Upper lobe of left lung (tissue), 4 donors: ENCODE measurements at regions not wholly inside any gene's neighbourhood (a gene's known extent, or its start where the extent isn't known, plus 50 kb on each side); places are given as distances from the start of the nearest gene placed in this dataset.

Experiments used
- CTCF ChIP-seq, 6 experiments: fragments of 450-650 bp in 4 of 6; fragments of 200-600 bp in 2 of 6; sonication (generic) in 2 of 6; IDR thresholded peaks; one replicate each; pipeline ENCODE4 v1.5.1; 2016 to 2019; ENCODE audit warnings: antibody characterized with exemption in 6 of 6
- POLR2A ChIP-seq, 4 donors: fragments of 450-650 bp; IDR thresholded peaks; one replicate each; pipeline ENCODE4 v1.5.1; 2016 to 2017; ENCODE audit warnings: antibody characterized with exemption in 4 of 4, mild to moderate bottlenecking in 2 of 4
- POLR2AphosphoS5 ChIP-seq, 2 donors: sonication (generic); formaldehyde crosslinking; IDR thresholded peaks; one replicate each; pipeline ENCODE4 v1.5.1; 2017; ENCODE audit warnings: antibody characterized with exemption in 2 of 2

DNA sequence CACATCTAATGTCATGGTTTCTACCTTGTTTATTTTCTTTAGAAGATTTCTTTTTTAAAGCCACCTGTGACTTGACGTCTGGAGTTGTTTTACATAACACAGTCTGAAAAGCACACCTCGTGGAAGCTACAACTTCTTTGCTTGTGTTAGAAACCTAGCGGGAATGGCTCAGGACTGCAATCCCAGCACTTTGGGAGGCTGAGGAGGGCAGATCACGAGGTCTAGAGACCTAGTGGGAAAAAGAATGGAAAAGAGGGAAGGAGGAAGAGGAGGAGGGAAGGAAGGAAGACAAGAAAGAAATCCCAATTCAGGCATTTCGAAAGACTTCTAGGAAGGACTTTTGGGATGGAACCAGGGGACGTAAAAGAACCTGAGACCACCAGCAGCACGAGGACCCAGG is 146.3 kb upstream of the CELF2 start:
- TF ChIP-seq CTCF (IDR thresholded peaks at IDR 0.05) (no peak), POLR2A (IDR thresholded peaks at IDR 0.05) (no peak), POLR2AphosphoS5 (IDR thresholded peaks at IDR 0.05) (no peak)
